Thoracic aorta (tissue), 2 donors: ENCODE measurements at regions not wholly inside any gene's neighbourhood (a gene's known extent, or its start where the extent isn't known, plus 50 kb on each side); places are given as distances from the start of the nearest gene placed in this dataset.

Experiments
- ATAC-seq: fragments of 150-250 bp; one replicate; pipeline ENCODE4 v1.8.0; 2017; ENCODE audit warnings: low read depth; ENCODE audit not compliant: insufficient number of reproducible peaks, low FRiP score
- DNase-seq: peaks from one replicate; pipeline ENCODE4 v3.0.0-alpha.2; 2020; ENCODE audit warnings: low spot score
- H3K27ac ChIP-seq, 2 donors: fragments of 200-600 bp; sonication (generic); 1 replicate in 1 of 2; 2 replicates in 1 of 2; pipeline ENCODE4 v1.5.1; 2016; ENCODE audit warnings: mild to moderate bottlenecking in 2 of 2, moderate library complexity in 2 of 2
- H3K27me3 ChIP-seq: fragments of 200-600 bp; sonication (generic); replicated peaks from 2 replicates; pipeline ENCODE4 v1.6.0; 2016; ENCODE audit warnings: mild to moderate bottlenecking; ENCODE audit not compliant: insufficient read depth
- H3K36me3 ChIP-seq: fragments of 200-600 bp; sonication (generic); one replicate; pipeline ENCODE4 v1.5.1; 2016
- H3K4me1 ChIP-seq, 2 donors: fragments of 200-600 bp; sonication (generic); 1 replicate in 1 of 2; 2 replicates in 1 of 2; pipeline versions ENCODE4 v1.5.1 to v1.6.0; 2016; ENCODE audit warnings: low read depth in 2 of 2, mild to moderate bottlenecking in 1 of 2; ENCODE audit not compliant: control insufficient read depth in 1 of 2
- H3K4me3 ChIP-seq: fragments of 200-600 bp; sonication (generic); 2 replicates; pipeline ENCODE4 v1.5.1; 2016; ENCODE audit warnings: mild to moderate bottlenecking
- H3K9me3 ChIP-seq: fragments of 200-600 bp; sonication (generic); 2 replicates; pipeline ENCODE4 v1.5.1; 2016
- CTCF ChIP-seq: fragments of 200-600 bp; sonication (generic); IDR thresholded peaks from one replicate; pipeline ENCODE4 v1.5.1; 2019; ENCODE audit warnings: antibody characterized with exemption

GRCh38 chr10:6321880-6322279, 119.1 kb downstream of the PFKFB3 start:
- no peak for TF ChIP-seq CTCF
- DNase-seq = no peak
- Histone ChIP-seq H3K27ac (peak overlapping the region in 1 of 2 donors; percentile 39), H3K4me3 (no peak overlapping the region), H3K36me3 (no peaks in the 10 kb centered on the region), H3K27me3 (no peaks in the 10 kb centered on the region), H3K4me1 (peaks cover 0 to 41% of the 10 kb centered on the region in 2 donors), H3K9me3 (no peaks in the 10 kb centered on the region)
- no peak for ATAC-seq

- Histone ChIP-seq H3K4me3 (no peak overlapping the region), H3K9me3 (no peaks in the 10 kb centered on the region), H3K36me3 (no peaks in the 10 kb centered on the region), H3K27me3 (no peaks in the 10 kb centered on the region), H3K27ac (no peak overlapping the region), H3K4me1 (peaks cover 9 to 47% of the 10 kb centered on the region in 2 donors)
- no peak for ATAC-seq
- TF ChIP-seq CTCF = no peak
- no peak for DNase-seq
Measured at GRCh38 chr10:6322805-6323204, 120.1 kb downstream of the PFKFB3 start.

- peaks cover 24 to 46% of the 10 kb centered on the region in 2 donors for H3K4me1 ChIP-seq
- H3K27ac ChIP-seq = peak overlapping the region; percentile 79 to 83
- DNase-seq (no peak), ATAC-seq (no peak)
- no peaks in the 10 kb centered on the region for H3K9me3 ChIP-seq
- TF ChIP-seq CTCF = no peak
- no peaks in the 10 kb centered on the region for H3K27me3 ChIP-seq
- peak overlapping the region; percentile 43 for H3K4me3 ChIP-seq
- H3K36me3 ChIP-seq = no peaks in the 10 kb centered on the region
Measured at GRCh38 chr10:6327961-6328698, 125.4 kb downstream of the PFKFB3 start.

- DNase-seq (peak; percentile 43), ATAC-seq (peak; percentile 76)
- H3K27ac ChIP-seq = peak overlapping the region; percentile 79 to 83
- H3K4me3 ChIP-seq = peak overlapping the region; percentile 43
- H3K36me3 ChIP-seq = no peaks in the 10 kb centered on the region
- H3K9me3 ChIP-seq = no peaks in the 10 kb centered on the region
- no peak for TF ChIP-seq CTCF
- peaks cover 24 to 46% of the 10 kb centered on the region in 2 donors for H3K4me1 ChIP-seq
- no peaks in the 10 kb centered on the region for H3K27me3 ChIP-seq
Measured at GRCh38 chr10:6328699-6329423, 126.1 kb downstream of the PFKFB3 start.

- ATAC-seq = no peak
- no peaks in the 10 kb centered on the region for H3K27me3 ChIP-seq
- DNase-seq = no peak
- no peak overlapping the region for H3K27ac ChIP-seq
- no peak for TF ChIP-seq CTCF
- peaks cover 4% of the 10 kb centered on the region for H3K36me3 ChIP-seq
- no peak overlapping the region for H3K4me3 ChIP-seq
- peaks cover 13 to 22% of the 10 kb centered on the region in 2 donors for H3K4me1 ChIP-seq
- no peaks in the 10 kb centered on the region for H3K9me3 ChIP-seq
Measured at GRCh38 chr10:6333086-6333485, 130.4 kb downstream of the PFKFB3 start.
